ENCODE measurements at regions not wholly inside any gene's neighbourhood (a gene's known extent, or its start where the extent isn't known, plus 50 kb on each side); places are given as distances from the start of the nearest gene placed in this dataset.
A peak's percentile ranks its signal among the peaks of the same experiment; 100 is the strongest.
"Not testable (repeated sequence)": the region's sequence is repeated elsewhere in the genome, so short reads cannot be mapped to it uniquely, and the experiment has no call there.

DNA sequence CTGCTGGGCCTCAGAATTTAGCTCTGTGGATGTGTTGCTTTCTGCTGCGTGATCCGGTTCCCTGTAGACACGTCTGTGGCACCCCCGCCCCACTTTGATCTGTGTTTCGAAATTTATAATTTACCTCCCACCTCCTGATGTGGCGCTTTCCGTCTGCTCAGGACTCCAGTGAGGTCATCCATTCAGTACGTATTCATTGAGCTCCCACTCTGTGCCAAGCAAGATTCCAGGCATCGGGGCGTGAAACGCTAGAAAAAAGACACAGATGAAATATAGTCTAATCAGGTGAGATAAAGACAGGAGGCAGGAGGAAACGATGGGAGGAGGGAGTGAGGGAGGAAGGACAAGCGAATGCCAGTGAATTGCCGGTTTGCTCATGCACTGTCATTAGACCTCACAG is 431.9 kb upstream of the SULF2 start:
- DNase-seq = no peak

DNA sequence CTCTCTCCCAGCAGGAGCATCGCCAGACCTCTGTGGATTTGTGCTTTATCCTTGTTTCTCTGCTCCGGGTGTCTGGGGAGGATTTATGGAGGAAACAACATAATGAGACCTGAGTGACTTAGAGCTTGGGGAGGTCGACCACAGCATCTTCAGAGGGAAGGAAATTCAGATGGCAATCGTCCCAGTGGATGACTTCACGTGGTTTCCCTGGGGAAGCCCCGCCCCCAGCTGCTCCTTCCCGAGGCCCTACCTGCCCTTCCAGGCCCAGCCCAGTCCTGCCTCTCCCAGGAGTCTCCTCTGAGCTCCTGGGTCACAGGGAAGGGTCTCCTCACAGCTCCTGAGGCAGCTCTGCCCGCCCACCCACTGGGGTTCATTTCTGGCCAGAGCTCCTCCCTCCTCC is 430.3 kb upstream of the SULF2 start:
- peak; percentile 4 for DNase-seq

DNA sequence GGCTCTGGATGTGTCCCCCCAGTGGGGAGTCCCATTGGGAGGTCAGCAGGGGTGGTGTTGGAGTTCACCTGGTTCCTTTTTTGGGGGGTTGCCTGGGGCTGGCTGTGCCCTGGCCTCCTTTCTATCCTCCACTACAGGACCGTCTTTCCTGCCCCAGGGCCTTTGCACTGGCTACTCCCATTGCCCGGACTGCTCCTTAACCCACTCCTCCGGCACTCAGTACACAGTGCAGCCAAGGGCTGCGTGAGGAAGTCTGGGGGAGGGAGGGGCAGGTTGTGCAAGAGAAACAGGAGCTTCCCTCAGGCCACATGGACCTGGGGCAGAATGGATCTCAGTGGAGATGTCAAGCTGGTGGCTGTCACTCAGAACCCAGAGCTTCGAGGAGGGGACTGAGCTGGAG is 429.3 kb upstream of the SULF2 start:
- DNase-seq = no peak

DNA sequence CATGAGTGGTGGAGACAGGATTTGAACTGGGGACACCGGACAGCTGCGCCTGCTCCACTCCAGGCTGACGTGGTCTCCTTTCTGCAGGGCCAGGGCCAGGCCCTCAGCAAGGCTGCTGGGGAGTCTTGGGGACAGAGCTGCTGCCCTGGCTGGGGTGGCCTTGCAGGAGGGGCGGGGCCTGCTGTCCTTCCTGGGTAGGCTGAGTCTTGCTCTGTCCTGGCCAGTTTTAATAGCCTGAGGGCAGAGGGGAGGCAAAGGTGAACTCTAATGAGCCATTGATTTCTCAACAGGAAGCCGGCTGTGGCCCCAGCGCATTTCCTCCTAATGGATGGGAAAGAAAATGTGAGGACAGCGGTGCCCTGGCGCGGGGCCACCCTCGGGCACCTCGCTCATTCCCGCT is 428.4 kb upstream of the SULF2 start:
- DNase-seq = not testable (repeated sequence)

DNA sequence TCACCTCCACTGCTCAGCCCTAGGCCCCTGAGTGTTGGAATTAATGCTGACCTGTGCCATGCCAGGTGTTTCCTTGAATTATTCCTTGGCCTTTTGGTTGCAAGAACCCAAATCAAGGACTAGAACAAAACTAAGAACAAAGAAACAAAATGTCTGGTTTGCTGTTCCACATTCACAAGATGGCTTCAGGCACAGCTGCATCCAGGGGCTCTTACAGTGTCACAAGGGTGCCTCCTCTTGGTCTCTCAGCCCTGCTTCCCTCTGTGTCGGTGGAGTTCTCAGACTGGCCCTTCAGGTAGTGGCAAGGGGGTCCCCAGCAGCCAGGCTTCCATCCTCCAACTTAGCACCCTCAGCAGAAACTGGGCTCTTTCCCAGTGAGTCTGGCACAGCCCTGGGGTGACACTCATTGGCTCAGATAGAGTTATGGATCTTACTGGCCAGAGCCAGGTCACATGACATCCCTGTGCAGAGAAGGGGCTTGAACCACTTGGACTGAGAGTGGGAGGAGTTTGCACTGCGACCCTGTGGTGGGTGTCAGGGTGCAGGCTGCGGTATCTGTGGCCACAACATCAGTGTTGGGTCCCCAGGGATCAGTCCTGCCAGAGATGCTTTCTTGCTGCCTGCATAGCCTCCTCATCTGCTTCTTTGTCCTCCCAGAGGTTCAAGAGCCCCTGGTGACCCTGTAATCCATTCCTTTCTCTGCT is 427.7 kb upstream of the SULF2 start:
- DNase-seq = no peak

- no peak for DNase-seq
Observed at GRCh38 chr20:48211847-48212246, 426.6 kb upstream of the SULF2 start.

GRCh38 chr20:48211238-48211637 is 426.0 kb upstream of the SULF2 start:
- DNase-seq = no peak

- no peak for DNase-seq
Observed at GRCh38 chr20:48210111-48211027, 425.1 kb upstream of the SULF2 start.

DNA sequence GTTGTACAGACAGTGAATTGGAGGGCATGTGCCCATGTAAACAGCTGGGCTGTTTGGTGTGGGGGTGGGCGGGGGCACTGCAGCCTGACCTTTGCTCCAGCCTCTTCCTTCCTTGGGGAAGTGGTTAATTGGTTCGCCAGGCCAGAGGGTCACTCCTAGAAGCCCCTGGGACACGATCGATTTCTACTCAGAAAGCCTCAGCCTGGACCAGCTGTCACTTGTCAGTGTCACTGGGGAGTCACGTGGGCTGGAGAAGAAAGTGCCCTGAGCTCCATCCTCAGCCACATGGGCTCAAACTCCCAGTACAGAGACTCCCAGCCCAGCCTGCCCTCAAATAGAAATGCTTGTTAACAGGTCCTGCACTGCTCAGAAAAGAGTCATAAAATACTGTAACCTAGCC is 423.8 kb upstream of the SULF2 start:
- DNase-seq = no peak

- no peak for DNase-seq
Observed at GRCh38 chr20:48208176-48208575, 422.9 kb upstream of the SULF2 start.

DNA sequence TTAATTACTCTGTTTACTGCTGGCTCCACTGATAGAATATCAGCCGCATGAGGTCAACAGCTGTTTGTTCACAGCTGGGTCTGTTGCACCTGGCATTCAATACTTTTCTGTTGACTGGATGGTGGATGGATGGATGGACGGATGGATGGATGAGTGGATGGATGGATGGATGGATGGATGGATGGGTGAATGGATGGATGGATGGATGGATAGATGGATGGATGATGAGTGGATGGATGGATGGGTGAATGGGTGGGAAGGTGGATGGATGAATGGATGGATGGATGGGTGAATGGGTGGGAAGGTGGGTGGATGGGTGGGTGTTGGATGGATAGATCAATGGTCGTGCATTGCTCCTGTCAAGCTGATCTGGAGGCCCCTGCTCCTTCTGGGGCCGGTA is 422.2 kb upstream of the SULF2 start:
- no peak for DNase-seq

- DNase-seq = no peak
Observed at GRCh38 chr20:48205786-48206185, 420.5 kb upstream of the SULF2 start.

DNA sequence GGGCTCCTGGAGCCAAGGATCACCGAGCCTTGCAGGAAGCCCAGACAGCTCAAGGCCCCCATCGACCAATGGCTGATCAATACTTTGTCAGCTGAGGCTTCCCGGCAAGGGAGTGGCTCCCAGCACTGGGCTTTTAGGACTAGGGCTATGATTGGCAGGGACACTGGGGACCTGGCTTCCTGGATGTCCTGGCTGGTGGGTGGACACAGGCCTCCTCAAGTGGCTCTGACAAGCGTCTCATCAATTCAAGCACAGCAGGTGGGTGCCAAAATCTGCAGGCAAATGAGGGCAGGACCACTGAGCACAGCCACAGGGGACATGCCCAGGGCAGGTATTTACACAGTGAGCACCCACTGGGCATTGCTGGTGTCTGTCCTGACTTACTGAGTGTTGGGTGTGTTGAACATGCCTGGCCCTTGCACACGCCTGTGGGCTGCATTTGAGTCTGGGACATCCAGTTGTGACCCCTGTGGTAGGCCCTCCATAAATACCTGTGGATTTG is 420.1 kb upstream of the SULF2 start:
- DNase-seq = no peak

- DNase-seq = no peak
Observed at GRCh38 chr20:48204499-48204898, 419.2 kb upstream of the SULF2 start.

DNA sequence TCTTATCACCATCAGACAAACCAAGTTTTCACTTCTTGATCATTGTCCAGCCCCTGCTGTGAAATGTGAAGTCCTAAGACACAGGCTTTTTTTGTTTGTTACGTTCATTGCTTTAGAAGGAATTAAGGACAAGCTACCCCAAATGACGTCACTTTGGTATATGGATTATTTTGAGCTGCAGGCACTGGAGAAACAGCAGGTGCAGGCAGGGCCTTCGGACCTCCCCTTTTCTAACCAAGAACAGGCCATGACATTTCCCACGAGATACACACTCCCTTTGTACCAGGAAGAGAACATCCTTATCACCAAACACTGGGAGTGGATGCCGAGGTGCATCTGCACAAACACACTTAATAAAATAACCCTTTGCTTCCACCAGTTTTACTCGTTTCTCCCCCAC is 418.0 kb upstream of the SULF2 start:
- no peak for DNase-seq

GRCh38 chr20:48202334-48203113 is 417.2 kb upstream of the SULF2 start:
- DNase-seq = no peak

- DNase-seq = no peak
Observed at GRCh38 chr20:48201885-48202284, 416.6 kb upstream of the SULF2 start.

DNA sequence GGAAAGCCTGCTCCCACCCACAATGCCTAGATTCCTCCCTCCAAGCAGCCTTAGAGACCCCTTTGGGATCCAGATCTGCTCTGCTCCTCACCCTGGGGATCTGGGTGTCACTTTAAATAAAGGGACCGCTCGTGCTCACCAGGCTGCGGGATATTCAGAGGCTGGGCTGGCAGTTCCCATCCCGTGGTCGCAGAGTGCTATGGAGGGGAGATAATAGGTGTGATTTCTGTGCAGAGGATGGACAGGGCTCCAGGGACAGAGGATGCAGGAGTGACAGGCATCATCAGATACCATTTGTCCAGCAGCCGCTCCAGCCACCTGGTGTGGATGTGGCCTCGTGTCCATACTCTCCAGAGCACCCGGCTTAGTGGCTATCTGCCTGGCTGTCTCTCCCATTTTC is 415.9 kb upstream of the SULF2 start:
- no peak for DNase-seq

- DNase-seq = no peak
Observed at GRCh38 chr20:48198929-48199451, 413.7 kb upstream of the SULF2 start.

GRCh38 chr20:48197066-48197465 is 411.8 kb upstream of the SULF2 start:
- DNase-seq = no peak

DNA sequence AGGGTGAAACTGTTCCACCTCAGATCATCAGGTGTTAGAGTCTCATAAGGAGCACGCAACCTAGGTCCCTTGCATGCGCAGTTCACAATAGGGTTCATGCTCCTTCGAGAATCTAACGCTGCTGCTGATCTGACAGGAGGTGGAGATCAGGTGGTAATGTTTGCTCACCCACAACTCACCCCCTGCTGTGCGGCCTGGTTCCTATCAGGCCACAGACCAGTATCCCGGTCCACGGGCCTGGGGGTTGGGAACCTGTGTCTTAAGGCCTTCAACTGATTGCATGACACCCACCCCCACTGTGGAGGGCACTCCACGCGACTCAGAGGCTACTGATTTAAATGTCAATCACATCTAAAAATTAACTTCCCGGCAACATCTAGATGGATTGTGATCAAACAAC is 411.2 kb upstream of the SULF2 start:
- DNase-seq = no peak

DNA sequence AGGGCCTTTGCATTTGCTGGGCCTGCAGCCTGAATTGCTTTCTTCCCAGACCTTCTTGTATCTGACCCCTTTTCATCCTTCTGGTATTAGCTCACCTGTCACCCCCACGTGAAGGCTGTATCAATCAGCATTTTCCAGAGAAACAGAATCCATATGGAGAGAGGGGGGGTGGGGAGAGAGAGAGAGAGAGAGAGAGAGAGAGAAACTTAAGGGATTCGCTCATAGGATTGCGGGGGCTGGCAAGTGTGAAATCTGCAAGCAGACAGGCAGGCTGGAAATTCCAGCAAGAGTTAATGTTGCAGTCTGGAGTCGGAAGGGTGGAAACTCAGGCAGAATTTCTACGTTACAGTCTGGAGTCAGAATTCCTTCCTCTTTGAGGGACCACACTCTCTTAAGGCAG is 410.7 kb upstream of the SULF2 start:
- no peak for DNase-seq

All from dermis blood vessel endothelial cell (primary cell).